AG04450 (cell line): ENCODE measurements at regions not wholly inside any gene's neighbourhood (a gene's known extent, or its start where the extent isn't known, plus 50 kb on each side); places are given as distances from the start of the nearest gene placed in this dataset.
A peak's percentile ranks its signal among the peaks of the same experiment; 100 is the strongest.

ENCODE experiments used
- CTCF ChIA-PET: fragments of 300-600, 350-600 bp; formaldehyde crosslinking; extraction: SDS; loops from one replicate; lab custom pipeline; 2022; ENCODE audit warnings: antibody characterized with exemption, inconsistent platforms; lab: Charles Lee
- POLR2A ChIA-PET: fragments of 350-600 bp; formaldehyde crosslinking; extraction: SDS; loops from one replicate; lab custom pipeline; 2021; ENCODE audit warnings: antibody characterized with exemption, inconsistent platforms; lab: Yijun Ruan, JAX
- DNase-seq: peaks from one replicate; pipeline ENCODE4 v3.0.0-alpha.2; 2011; ENCODE audit warnings: low read depth, low spot score
- H3K27ac ChIP-seq: one replicate; pipeline ENCODE4 v1.5.1; 2012; ENCODE audit warnings: low read depth, low read length, control low read depth
- H3K27me3 ChIP-seq: one replicate; pipeline ENCODE4 v1.6.0; 2012; ENCODE audit warnings: low read length; ENCODE audit not compliant: control insufficient read depth, insufficient read depth
- H3K4me3 ChIP-seq: 2 replicates; pipeline ENCODE4 v1.5.1; 2011; ENCODE audit warnings: mild to moderate bottlenecking, low read depth, low read length, control low read depth
- H3K9me3 ChIP-seq: 2 replicates; pipeline ENCODE4 v1.5.1; 2012; ENCODE audit warnings: low read length; ENCODE audit not compliant: control insufficient read depth, insufficient read depth
- TF ChIP-seq, protein P1 (sequence below): IDR thresholded peaks from 2 replicates; pipeline ENCODE4 v1.5.1; 2011; ENCODE audit warnings: low read depth, low read length, control low read depth, inconsistent platforms

DNA sequence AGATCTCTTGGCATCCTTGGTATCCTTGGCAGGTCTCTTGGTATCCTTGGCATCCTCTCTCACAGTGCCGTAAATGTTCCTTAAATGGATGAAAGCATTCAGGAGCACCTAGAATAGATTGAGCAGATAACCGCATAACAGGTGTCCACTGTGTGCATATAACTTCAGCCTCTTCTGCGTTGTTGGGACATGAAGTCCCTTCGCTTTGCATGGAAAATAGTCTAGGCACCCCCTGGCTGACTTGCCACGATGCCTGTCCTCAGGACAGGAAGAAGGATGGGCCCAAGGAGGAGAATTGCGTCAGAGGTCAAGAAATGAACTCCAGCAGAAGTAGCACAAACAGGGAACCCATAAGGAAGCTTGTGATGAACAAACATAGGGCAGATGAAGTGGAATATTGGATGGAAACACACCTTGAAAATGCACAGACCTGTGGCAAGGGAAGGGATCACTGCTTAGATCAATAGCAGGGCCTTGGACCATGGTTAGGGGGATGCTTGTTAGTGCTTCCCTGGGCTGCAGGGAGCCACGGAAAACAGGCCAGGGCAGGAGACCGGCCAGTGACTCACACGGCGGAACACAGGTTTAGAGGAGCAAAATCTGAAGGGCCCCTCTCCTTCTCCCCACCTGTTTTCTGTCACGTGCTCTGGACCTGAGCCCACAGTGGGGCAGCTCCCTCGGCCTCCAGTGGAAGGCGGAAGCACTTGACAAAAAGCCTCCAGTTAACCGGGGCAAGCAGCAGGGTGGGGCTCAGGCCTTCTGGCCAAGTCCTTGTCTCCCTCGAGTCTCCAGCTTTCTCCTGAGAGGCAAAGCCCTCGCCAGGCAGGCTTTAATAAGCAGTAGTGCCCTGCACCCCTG is 99.2 kb upstream of the ASAP2 start:
- CTCF ChIA-PET, result interaction anchor here (1.5 to 1.9 kb wide), 2 partner anchors 11 to 234 kb away, joined by 3 to 5 read pairs; no protein-coding TSS in a partner anchor
- POLR2A ChIA-PET, result interaction anchor here (0.6 to 0.8 kb wide), 3 partner anchors 12 to 184 kb away, joined by 3 read pairs; no protein-coding TSS in a partner anchor

DNA sequence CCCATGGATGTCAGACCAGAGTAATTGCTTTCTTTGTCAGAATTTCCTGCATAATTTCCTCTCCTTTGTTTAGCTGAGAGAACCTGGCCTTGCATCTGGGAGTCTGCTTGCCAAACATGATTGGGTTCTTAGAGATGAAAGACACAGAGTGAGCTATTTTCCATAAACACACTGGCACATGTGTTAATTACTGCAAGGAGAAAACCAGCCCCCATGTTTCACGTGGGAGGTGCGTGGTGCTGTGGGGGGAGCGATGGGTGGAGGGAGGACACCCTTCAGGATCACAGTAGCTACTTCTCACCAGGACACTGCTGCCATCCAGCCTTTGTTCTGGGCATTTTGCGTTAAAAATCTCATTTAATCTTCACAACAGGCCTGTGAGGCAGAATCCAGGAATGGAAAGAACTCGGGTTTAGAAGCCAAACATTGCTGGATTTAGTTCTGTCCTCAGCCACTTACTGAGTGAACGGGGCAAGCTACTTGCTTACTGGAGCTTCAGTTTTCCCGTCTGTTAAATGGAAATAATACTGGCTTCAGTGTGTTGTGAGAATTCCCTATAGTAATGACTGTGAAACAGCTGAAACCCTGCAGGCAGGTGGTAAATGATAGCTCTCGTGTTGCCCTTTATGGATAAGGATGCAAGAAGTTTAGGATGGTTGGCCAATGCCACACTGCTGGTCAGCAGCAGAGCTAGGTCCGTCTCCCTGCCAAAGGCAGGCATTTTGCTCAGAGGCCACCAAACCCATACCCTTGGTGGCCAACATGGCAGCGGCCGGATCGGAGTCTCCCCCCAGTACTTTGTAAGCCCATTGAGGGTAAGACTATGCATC is 100.1 kb upstream of the ASAP2 start:
- ChIA-PET POLR2A (no interaction called here), CTCF (interaction anchor here (1.9 kb wide), 1 partner anchor 233 kb away, joined by 5 read pairs; no protein-coding TSS in a partner anchor)
- TF ChIP-seq, protein P1, sequence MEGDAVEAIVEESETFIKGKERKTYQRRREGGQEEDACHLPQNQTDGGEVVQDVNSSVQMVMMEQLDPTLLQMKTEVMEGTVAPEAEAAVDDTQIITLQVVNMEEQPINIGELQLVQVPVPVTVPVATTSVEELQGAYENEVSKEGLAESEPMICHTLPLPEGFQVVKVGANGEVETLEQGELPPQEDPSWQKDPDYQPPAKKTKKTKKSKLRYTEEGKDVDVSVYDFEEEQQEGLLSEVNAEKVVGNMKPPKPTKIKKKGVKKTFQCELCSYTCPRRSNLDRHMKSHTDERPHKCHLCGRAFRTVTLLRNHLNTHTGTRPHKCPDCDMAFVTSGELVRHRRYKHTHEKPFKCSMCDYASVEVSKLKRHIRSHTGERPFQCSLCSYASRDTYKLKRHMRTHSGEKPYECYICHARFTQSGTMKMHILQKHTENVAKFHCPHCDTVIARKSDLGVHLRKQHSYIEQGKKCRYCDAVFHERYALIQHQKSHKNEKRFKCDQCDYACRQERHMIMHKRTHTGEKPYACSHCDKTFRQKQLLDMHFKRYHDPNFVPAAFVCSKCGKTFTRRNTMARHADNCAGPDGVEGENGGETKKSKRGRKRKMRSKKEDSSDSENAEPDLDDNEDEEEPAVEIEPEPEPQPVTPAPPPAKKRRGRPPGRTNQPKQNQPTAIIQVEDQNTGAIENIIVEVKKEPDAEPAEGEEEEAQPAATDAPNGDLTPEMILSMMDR, result no peak
- Histone ChIP-seq H3K4me3 (no peak overlapping the region), H3K27ac (no peak overlapping the region), H3K9me3 (no peaks in the 10 kb centered on the region; the same call in 1 of the 2 replicates), H3K27me3 (no peaks in the 10 kb centered on the region)
- no peak for DNase-seq

More for the DNA sequence above, 99.2 kb upstream of the ASAP2 start:
- H3K27ac ChIP-seq, result peak overlapping the region; percentile 31
- H3K27me3 ChIP-seq, result no peaks in the 10 kb centered on the region
- no peak for DNase-seq
- TF ChIP-seq, protein P1, result no peak
- no peak overlapping the region for H3K4me3 ChIP-seq
- no peaks in the 10 kb centered on the region; the same call in 1 of the 2 replicates for H3K9me3 ChIP-seq

DNA sequence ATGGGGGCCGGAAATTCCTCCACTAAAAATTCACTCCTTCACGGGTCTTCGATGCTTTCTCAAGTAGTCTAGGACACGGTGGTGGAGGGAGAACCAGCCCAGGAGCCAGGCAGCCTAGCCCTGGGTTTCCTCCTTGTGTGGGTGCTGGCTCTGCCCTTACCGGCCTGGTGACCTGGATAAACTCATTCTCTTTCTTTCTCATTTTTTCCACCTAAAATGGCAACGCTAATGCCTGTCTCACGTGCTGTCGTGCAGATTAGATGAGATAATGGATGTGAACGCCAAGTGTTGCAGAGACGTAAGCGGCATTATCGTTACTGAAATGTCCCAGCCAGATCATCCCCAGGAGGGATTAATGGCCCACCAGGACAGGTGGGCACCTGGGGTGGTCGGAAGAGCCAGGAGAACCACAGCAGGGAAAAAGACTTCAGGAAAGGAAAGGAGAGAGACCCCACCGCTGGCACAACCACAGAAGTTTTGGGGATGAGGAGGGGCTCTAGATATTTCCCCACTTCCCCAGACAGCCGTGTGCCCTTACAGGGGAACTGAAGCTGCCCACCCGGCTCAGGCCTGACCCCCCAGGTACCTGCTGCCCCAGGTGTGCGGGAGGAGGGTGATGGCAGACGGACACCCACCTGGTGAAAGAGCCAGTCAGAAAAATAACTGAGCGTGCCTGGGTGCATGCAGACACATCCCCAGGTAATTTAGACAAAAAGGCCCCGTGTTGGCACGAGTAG is 100.8 kb upstream of the ASAP2 start:
- CTCF ChIA-PET, result no interaction called here
- POLR2A ChIA-PET, result no interaction called here
- H3K9me3 ChIP-seq, result no peaks in the 10 kb centered on the region; the same call in 1 of the 2 replicates
- TF ChIP-seq, protein P1, result no peak
- H3K27me3 ChIP-seq, result no peaks in the 10 kb centered on the region
- DNase-seq, result no peak
- H3K27ac ChIP-seq, result no peak overlapping the region
- no peak overlapping the region for H3K4me3 ChIP-seq

DNA sequence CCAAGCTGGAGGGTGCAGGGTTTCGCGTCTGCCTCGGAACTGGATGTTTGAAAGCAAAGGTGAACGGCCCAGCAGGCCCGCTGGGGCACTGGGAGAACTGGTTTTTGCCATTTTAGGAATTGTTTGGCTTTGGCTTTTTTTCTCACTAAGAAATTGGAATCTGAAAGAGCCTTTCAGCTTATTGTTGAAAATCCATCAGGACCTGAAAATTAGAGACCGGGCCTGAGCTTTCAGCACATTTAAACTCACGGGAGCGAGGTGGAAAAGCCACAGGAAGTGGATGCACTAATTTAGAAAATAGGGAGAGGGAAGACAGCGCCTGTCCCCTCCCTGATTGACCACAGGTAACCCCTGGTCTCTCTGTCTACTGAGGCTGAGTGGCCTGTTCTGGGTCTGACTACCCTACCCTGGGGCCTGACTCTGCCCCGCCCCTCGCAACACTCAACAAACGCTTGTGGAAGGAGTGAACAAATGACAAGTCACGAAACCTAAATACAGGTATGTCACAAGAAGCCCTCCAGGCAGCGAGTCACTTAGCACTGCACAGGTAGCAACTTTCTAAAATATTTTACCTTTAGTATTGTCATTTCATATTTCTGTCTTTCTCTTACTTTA is 100.3 kb upstream of the MBOAT2 start:
- TF ChIP-seq, protein P1, result no peak
- ChIA-PET CTCF (no interaction called here), POLR2A (no interaction called here)
- H3K27me3 ChIP-seq, result no peaks in the 10 kb centered on the region
- H3K4me3 ChIP-seq, result no peak overlapping the region
- no peaks in the 10 kb centered on the region; the same call in 1 of the 2 replicates for H3K9me3 ChIP-seq
- no peak for DNase-seq
- H3K27ac ChIP-seq, result no peak overlapping the region
